ENCODE measurements at regions not wholly inside any gene's neighbourhood (a gene's known extent, or its start where the extent isn't known, plus 50 kb on each side); places are given as distances from the start of the nearest gene placed in this dataset.
"Not testable (repeated sequence)": the region's sequence is repeated elsewhere in the genome, so short reads cannot be mapped to it uniquely, and the experiment has no call there.

DNA sequence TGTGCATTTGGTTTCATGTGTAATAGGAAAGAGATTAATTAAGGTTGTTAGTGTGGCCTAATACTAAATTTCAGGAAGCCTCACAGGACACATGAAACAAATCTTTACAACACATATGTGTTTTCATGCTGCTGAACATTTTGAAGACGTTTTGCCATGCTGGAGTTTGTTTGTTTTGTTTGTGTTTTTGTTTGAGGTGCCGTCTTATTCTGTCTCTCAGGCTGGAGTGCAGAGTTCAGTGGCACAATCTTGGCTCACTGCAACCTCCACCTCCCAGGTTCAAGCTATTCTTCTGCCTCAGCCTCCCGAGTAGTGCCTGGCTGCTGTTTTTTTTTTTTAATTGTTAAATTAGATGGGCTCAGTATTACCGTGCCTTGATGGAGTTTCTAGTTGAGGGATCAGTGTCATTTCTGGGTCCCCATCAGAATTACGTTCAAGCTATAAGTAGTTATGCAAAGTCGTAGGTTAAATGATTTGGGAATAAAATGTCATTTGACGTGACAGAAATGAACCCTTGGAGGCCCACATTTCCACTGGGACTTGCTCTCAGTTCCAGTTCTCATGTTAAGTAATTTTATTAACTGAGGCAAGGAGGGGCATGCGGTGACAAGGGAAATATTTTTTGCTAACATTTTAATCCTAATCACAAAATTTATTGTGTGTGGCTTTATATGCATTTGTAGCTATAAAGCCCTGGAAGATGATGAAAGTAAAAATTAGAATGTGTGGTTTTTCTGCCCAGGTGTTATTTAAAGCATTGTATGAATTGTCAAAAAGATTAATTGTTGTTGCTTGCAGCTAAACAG, 196.9 kb downstream of the TM9SF2 start:
- DNase-seq (ENCODE audit: low spot score): no peak

DNA sequence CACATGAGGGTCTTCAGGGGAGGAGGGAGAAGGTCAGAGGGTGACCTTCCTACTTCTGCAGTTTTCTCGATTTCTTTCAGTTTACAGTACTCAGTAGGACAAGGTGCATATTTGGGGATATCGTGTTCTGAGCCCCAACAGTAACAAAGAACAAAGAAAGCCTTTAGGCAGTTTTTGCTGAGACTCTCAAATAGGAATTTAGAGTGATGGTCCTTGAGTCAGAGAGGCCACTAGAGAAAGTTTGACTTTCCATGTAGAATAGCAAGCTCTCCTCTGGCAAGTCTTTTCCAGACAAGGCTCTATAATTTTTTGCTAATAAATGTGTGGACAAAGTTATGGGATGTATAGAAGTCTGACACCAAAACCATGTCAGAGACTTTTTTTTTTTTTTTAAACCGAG, 194.6 kb downstream of the TM9SF2 start:
- DNase-seq (ENCODE audit: low spot score): no peak

- no peak for DNase-seq (ENCODE audit: low spot score)
These were observed 192.8 kb downstream of the TM9SF2 start for GRCh38 chr13:99693852-99694611.

DNA sequence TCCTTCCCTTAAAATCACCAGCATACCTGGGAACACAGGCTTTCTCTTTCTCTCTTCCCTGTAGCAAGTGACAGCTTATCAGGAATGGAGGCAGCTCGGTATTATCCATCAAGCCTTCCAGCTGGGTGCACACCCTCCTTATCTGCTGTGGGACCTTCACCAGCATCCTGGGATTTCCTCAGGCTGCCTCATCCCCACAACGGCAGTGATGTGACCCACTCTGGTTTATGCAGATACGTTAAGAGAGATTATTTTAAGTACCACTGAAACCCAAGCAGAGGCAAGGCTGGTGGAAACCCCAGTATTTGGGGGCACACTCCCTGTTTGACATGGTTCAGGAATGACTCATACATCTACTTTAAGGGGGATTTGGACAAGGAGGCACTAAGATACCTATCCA, 192.1 kb downstream of the TM9SF2 start:
- DNase-seq (ENCODE audit: low spot score): no peak

GRCh38 chr13:99692854-99693253, 191.6 kb downstream of the TM9SF2 start:
- DNase-seq (ENCODE audit: low spot score): no peak

- no peak for DNase-seq (ENCODE audit: low spot score)
These were observed 190.3 kb downstream of the TM9SF2 start for GRCh38 chr13:99691552-99691951.

DNA sequence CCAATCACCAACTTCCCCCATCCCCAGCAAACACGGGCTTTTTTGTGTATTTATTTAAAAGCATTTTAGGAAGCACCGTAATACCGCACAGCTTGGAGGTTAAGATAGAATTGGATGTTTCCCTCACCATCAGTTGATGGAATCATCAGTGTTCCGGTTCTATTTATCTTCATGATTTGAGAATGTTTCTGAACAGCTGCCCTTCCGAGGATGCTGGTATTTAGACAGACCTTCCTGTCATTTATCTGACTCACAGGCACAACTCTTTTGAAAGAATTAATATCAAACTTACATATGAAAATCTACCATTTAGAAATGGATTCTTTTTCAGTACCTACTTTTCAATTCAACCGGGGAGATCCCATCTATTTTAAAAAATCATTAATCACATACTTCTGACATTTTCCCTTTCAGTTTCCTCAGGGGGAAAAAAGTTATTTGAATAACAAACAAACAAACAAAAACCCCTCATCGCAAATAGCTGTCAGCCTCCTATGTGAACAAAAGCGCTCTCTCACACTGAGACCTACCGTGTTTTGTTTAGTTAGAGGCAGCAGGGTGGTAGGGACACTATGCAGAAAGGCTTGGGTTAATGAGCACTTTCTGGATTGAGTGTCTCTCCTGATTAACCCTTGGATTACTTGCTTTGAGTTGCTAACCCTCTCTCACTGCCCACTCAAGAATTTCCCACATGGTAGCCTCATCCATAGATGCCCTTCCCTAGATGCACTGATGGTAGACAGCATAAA, 189.3 kb downstream of the TM9SF2 start:
- no peak for DNase-seq (ENCODE audit: low spot score)

GRCh38 chr13:99689955-99690354, 188.7 kb downstream of the TM9SF2 start:
- DNase-seq (ENCODE audit: low spot score): no peak

DNA sequence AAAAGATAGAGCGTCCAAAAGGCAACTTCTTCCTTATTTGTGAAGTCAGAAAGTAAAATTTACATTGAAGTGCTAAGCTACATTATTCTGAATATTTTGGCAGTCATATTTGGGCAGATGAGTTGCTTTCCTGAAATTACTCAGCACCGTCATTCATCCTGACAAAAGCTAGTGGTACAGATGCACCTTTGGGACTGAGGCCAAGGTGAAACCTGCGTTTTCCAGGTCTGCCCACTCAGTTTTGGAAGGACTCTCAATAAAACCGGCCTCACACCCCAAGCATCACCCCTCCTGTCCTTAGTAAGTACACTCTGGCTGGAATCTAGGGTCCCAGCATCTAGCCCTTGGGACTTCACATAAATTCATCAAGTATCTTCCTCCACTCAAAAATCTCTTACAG, 187.5 kb downstream of the TM9SF2 start:
- DNase-seq (ENCODE audit: low spot score): no peak

DNA sequence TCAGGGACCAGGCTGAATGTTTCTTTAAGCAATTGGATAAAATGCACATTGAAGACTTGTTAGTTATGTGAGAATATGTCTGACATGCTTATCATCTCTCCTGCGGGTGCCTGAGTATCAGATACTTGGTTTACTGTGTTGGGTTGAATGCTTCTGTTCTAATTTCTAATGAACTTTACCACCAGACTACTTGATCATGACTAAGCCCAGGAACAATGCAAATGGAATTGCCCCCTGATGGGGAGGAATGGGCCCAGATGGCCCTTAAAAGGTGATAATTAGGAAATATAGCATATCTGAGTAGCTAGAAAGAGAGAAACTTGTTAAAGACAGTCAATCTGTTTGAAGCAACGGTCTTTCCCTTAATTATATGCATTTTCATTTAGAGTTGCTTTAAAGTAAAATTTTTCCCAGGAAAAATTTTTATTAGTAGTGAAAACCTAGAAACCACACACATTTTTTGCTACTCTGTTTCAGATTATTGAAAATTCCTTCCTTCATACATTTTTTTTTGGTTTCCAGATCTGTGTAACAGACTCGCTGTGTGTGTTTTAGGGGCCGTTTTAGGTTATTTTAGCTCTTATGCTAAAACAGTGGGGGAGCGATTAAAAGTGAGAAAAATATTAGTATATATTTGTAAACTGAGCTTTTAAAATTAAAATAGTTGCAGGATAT, 186.6 kb downstream of the TM9SF2 start:
- DNase-seq (ENCODE audit: low spot score): no peak

- no peak for DNase-seq (ENCODE audit: low spot score)
These were observed 185.7 kb downstream of the TM9SF2 start for GRCh38 chr13:99686944-99687411.

- peak; percentile 58 for DNase-seq (ENCODE audit: low spot score)
These were observed 184.9 kb downstream of the TM9SF2 start for GRCh38 chr13:99686157-99686572.

GRCh38 chr13:99681695-99682094, 180.4 kb downstream of the TM9SF2 start:
- DNase-seq (ENCODE audit: low spot score): no peak

- DNase-seq (ENCODE audit: low spot score): no peak
These were observed 176.1 kb downstream of the TM9SF2 start for GRCh38 chr13:99677116-99677951.

DNA sequence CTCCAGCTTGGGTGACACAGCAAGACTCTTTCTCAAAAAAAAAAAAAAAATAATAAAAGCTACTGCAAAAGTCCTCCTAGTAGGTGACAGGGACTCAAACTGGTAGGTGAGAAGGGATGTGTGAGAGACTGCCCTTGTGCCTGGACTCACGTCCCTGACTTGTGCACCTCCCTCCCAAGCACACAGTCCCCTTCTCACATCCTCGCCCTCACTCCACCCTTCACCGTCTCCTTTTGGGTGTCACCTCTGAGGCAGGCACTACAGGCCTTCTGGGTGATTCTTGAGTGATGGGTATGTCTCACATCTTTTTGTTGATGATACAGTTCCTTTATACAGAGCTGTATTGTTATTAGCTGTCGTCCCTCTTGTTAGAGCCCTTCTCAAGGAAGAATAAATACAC, 170.5 kb downstream of the TM9SF2 start:
- no peak for DNase-seq (ENCODE audit: low spot score)

- not testable (repeated sequence) for DNase-seq (ENCODE audit: low spot score)
These were observed 167.8 kb downstream of the TM9SF2 start for GRCh38 chr13:99669096-99669495.

DNA sequence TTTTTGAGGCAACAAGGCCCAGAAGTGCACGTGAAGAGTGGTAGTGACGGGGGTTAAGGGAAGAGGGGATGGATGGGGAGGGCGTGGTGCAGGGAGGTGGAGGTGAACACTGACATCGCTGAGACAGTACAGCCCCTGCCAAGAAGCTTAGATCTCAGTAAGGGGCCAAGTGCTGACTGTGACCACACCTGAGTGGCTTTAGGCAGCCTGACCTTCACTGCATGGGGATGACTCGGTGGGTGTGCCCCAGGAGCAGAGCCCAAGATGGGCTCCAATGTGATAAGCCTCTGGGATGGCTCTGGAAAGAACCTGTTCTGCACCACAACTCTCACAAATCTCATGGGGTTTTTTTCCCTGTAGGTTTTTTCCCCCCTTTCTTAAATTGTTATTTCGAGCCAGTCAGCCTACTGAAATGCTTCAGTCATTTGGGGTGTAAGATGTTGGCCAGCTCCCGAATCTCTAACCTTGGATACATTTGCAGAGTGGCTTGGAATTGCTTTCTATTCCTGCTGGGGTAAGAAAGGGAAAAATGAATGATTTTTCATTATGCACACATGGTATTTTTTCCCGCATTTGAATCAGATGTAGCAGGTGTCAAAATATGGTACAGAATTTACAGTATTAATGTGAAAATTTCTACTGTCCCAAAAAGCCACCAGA, 165.0 kb downstream of the TM9SF2 start:
- no peak for DNase-seq (ENCODE audit: low spot score)

DNA sequence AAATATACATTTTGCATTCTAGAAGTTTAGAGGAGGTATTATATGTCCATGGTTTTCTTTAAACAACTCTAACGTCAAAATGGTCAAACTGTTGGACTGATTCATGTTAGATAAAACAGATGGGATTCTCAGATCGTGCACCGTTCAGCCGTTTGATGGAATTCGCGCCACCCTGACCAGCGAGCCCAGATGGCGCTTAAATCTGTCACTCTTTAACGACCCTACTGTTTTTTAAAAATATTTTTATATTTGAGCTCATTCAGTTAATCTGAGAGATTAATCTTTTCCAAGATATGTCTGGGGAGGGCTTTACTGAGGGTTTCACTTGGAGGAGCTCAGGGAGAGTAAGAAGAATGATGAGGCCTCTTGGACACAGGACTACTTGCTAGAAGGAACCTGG, 164.4 kb downstream of the TM9SF2 start:
- no peak for DNase-seq (ENCODE audit: low spot score)

GRCh38 chr13:99663908-99664307, 162.6 kb downstream of the TM9SF2 start:
- no peak for DNase-seq (ENCODE audit: low spot score)

DNA sequence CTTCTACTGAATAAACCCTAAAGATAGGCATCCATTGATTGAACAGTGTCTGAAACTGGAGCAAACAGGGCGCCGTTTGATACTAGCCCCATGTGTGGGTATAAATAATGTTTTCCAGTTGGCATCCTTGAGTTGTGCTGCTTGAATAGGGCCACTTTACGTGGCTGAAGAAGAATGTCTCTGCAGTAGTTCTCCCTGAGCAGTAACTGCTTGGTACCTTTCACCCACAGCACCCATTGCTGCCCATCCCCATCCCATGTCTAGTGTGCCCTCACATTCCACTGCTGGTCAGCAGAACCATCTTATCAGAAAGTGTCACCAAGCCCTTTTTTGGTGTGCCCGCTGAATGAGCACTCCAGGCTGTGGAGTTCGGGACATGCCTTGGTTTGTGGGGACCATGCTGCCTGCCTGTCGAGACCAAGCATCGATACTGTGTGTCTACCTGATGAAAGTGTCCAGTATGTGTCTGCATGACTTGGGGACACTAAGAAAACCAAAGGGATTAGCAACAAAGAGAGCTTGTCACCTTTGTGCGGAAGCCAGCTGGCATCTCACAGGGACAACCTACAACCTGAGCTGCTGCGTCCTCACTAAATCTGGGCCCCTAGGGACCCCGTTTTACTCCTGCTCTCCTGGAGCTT, 162.0 kb downstream of the TM9SF2 start:
- no peak for DNase-seq (ENCODE audit: low spot score)

Data from ecto neural progenitor cell (in vitro differentiated cells).